GM23338 (cell line): ENCODE measurements at regions not wholly inside any gene's neighbourhood (a gene's known extent, or its start where the extent isn't known, plus 50 kb on each side); places are given as distances from the start of the nearest gene placed in this dataset.

Source experiments
- ATAC-seq: fragments of 200-7000 bp; cut with Tn5 transposase; 3 replicates; pipeline ENCODE4 v1.9.1; 2020
- DNase-seq: peaks from one replicate; pipeline ENCODE4 v3.0.0-alpha.2; 2015; ENCODE audit warnings: low spot score
- H2AFZ ChIP-seq: fragments of 200-600 bp; sonication (generic); 2 replicates; pipeline ENCODE4 v1.8.0; 2016; ENCODE audit warnings: antibody characterized with exemption, mild to moderate bottlenecking, moderate library complexity
- H3F3A ChIP-seq: fragments of 200-600 bp; sonication (generic); replicated peaks from 2 replicates; pipeline ENCODE4 v1.8.0; 2017; ENCODE audit warnings: antibody characterized with exemption, mixed run types, low read depth
- H3K27ac ChIP-seq: fragments of 200-600 bp; sonication (generic); 2 replicates; pipeline ENCODE4 v1.6.1; 2016; ENCODE audit warnings: low read depth
- H3K27me3 ChIP-seq: fragments of 200-600 bp; sonication (generic); 2 replicates; pipeline ENCODE4 v1.8.0; 2016; ENCODE audit warnings: mild to moderate bottlenecking, mixed run types, moderate library complexity; ENCODE audit not compliant: insufficient read depth
- H3K36me3 ChIP-seq: fragments of 200-600 bp; sonication (generic); 2 replicates; pipeline ENCODE4 v1.8.0; 2016; ENCODE audit warnings: mild to moderate bottlenecking; ENCODE audit not compliant: insufficient read depth
- H3K4me1 ChIP-seq: fragments of 200-600 bp; sonication (generic); 2 replicates; pipeline ENCODE4 v1.8.0; 2016; ENCODE audit warnings: mild to moderate bottlenecking, moderate library complexity; ENCODE audit not compliant: insufficient read depth
- H3K4me2 ChIP-seq: fragments of 200-600 bp; sonication (generic); 2 replicates; pipeline ENCODE4 v1.7.1; 2017; ENCODE audit warnings: mixed run types
- H3K4me3 ChIP-seq: fragments of 200-600 bp; sonication (generic); 2 replicates; pipeline ENCODE4 v1.6.1; 2016; ENCODE audit warnings: mixed run types
- H3K79me2 ChIP-seq: fragments of 200-600 bp; sonication (generic); replicated peaks from 2 replicates; pipeline ENCODE4 v1.8.0; 2017; ENCODE audit warnings: mild to moderate bottlenecking; ENCODE audit not compliant: insufficient read depth
- H3K9me2 ChIP-seq: fragments of 200-600 bp; sonication (generic); 2 replicates; pipeline ENCODE4 v1.8.0; 2017; ENCODE audit not compliant: insufficient read depth
- H4K20me1 ChIP-seq: fragments of 200-600 bp; sonication (generic); replicated peaks from 2 replicates; pipeline ENCODE4 v1.8.0; 2017; ENCODE audit warnings: mild to moderate bottlenecking; ENCODE audit not compliant: insufficient read depth
- H3K27ac Mint-ChIP-seq: 2 replicates; pipeline ENCODE4 v1.8.0; 2020; ENCODE audit warnings: inconsistent platforms, mild to moderate bottlenecking, moderate library complexity, mixed read lengths
- H3K27me3 Mint-ChIP-seq: 3 replicates; pipeline ENCODE4 v1.8.0; 2022; ENCODE audit warnings: low read depth, mild to moderate bottlenecking, moderate library complexity, mixed read lengths, inconsistent platforms; ENCODE audit not compliant: insufficient read depth, poor library complexity
- H3K36me3 Mint-ChIP-seq: 3 replicates; pipeline ENCODE4 v1.8.0; 2021; ENCODE audit warnings: low read depth, mild to moderate bottlenecking, inconsistent platforms, moderate library complexity, mixed read lengths
- H3K4me1 Mint-ChIP-seq: 3 replicates; pipeline ENCODE4 v1.8.0; 2020; ENCODE audit warnings: mild to moderate bottlenecking, inconsistent platforms, mixed read lengths
- H3K4me3 Mint-ChIP-seq: 3 replicates; pipeline ENCODE4 v1.8.0; 2021; ENCODE audit warnings: moderate library complexity, mild to moderate bottlenecking, inconsistent platforms, mixed read lengths
- H3K9me3 Mint-ChIP-seq: 3 replicates; pipeline ENCODE4 v1.8.0; 2020; ENCODE audit warnings: moderate library complexity, mild to moderate bottlenecking, inconsistent platforms, mixed read lengths
- CREB1 ChIP-seq: fragments of 250-450 bp; sonication (Bioruptor Pico); IDR thresholded peaks from 2 replicates; pipeline ENCODE4 v1.5.0; 2020; ENCODE audit warnings: low read depth, mild to moderate bottlenecking, moderate library complexity
- CTCF ChIP-seq, 2 experiments: fragments of 200-600 bp in 1 of 2; sonication (generic) in 1 of 2; conservative IDR thresholded peaks; 2 replicates each; pipeline versions ENCODE4 v1.5.1 to v1.6.1; 2016 to 2017; ENCODE audit warnings: antibody characterized with exemption in 2 of 2, low read depth in 2 of 2, mild to moderate bottlenecking in 2 of 2, moderate library complexity in 1 of 2
- ETS1 ChIP-seq: IDR thresholded peaks from 2 replicates; pipeline ENCODE4 v1.6.1; 2016; ENCODE audit warnings: antibody characterized with exemption
- EZH2 ChIP-seq: fragments of 200-600 bp; sonication (generic); IDR thresholded peaks from one replicate; pipeline ENCODE4 v1.8.0; 2017; ENCODE audit warnings: antibody characterized with exemption, mild to moderate bottlenecking, low read depth; ENCODE audit not compliant: unreplicated experiment
- EZH2phosphoT487 ChIP-seq: fragments of 200-600 bp; sonication (generic); IDR thresholded peaks from one replicate; pipeline ENCODE4 v1.8.1; 2018; ENCODE audit warnings: antibody characterized with exemption; ENCODE audit not compliant: unreplicated experiment
- JUNB ChIP-seq: IDR thresholded peaks from one replicate; pipeline ENCODE4 v1.6.1; 2016; ENCODE audit warnings: antibody characterized with exemption; ENCODE audit not compliant: unreplicated experiment
- POLR2AphosphoS5 ChIP-seq: IDR thresholded peaks from 2 replicates; pipeline ENCODE4 v1.6.1; 2016; ENCODE audit warnings: antibody characterized with exemption, low read depth
- REST ChIP-seq: IDR thresholded peaks from one replicate; pipeline ENCODE4 v1.6.1; 2018; ENCODE audit warnings: antibody characterized with exemption; ENCODE audit not compliant: unreplicated experiment
- STAT1 ChIP-seq: IDR thresholded peaks from one replicate; pipeline ENCODE4 v1.6.1; 2016; ENCODE audit warnings: antibody characterized with exemption; ENCODE audit not compliant: unreplicated experiment
- ZNF114 ChIP-seq: fragments of 250-450 bp; sonication (Bioruptor Pico); IDR thresholded peaks from 2 replicates; pipeline ENCODE4 v1.5.0; 2020; ENCODE audit warnings: mild to moderate bottlenecking, moderate library complexity
- ZNF331 ChIP-seq: fragments of 250-450 bp; sonication (Bioruptor Pico); IDR thresholded peaks from 2 replicates; pipeline ENCODE4 v1.5.0; 2020; ENCODE audit warnings: low read depth, mild to moderate bottlenecking, moderate library complexity

GRCh38 chr2:207473049-207473930, 56.5 kb upstream of the CREB1 start:
- Mint-ChIP-seq H3K36me3 (no peaks in the 10 kb centered on the region), H3K9me3 (no peaks in the 10 kb centered on the region), H3K27me3 (no peaks in the 10 kb centered on the region), H3K4me3 (no peak overlapping the region), H3K27ac (peak overlapping the region; percentile 89), H3K4me1 (peaks cover 39% of the 10 kb centered on the region)
- peak overlapping the region; percentile 50 for H3K4me2 ChIP-seq
- H3K4me1 ChIP-seq: peaks cover 23% of the 10 kb centered on the region
- no peaks in the 10 kb centered on the region for H3K27me3 ChIP-seq
- no peak overlapping the region for H3K27ac ChIP-seq
- ATAC-seq (peak; percentile 90), DNase-seq (peak; percentile 83)
- TF ChIP-seq CTCF (conservative IDR thresholded peaks at IDR 0.05; ENCODE audit: low read depth in 2 of 2): peak; percentile 88 to 93
- no peak for TF ChIP-seq REST
- no peaks in the 10 kb centered on the region for H3K9me2 ChIP-seq
- H4K20me1 ChIP-seq: no peaks in the 10 kb centered on the region
- no peaks in the 10 kb centered on the region for H3K79me2 ChIP-seq
- H3K36me3 ChIP-seq: no peaks in the 10 kb centered on the region
- peak overlapping the region; percentile 82 for H2AFZ ChIP-seq
- no peak overlapping the region for H3K4me3 ChIP-seq
- 0 out of 2 replicates have a peak, but pooled peaks cover 4% of the 10 kb centered on the region for H3F3A ChIP-seq

- no peaks in the 10 kb centered on the region for H3K27me3 Mint-ChIP-seq
- no peaks in the 10 kb centered on the region for H3K9me2 ChIP-seq
- no peak for DNase-seq
- H3K4me2 ChIP-seq: peak overlapping the region; percentile 18; the same call in 1 of the 2 replicates
- no peaks in the 10 kb centered on the region for H3K9me3 Mint-ChIP-seq
- no peak overlapping the region for H2AFZ ChIP-seq
- 0 out of 2 replicates have a peak, but pooled peaks cover 4% of the 10 kb centered on the region for H3F3A ChIP-seq
- H3K27ac ChIP-seq: no peak overlapping the region
- H3K4me1 ChIP-seq: peaks cover 23% of the 10 kb centered on the region
- H3K4me3 ChIP-seq: no peak overlapping the region
- H3K27ac Mint-ChIP-seq: peak overlapping the region; percentile 42; the same call in 1 of the 2 replicates
- no peaks in the 10 kb centered on the region for H3K79me2 ChIP-seq
- H3K4me3 Mint-ChIP-seq: no peak overlapping the region
- H3K27me3 ChIP-seq: no peaks in the 10 kb centered on the region
- H4K20me1 ChIP-seq: no peaks in the 10 kb centered on the region
- no peak for ATAC-seq
- peaks cover 44% of the 10 kb centered on the region for H3K4me1 Mint-ChIP-seq
- H3K36me3 Mint-ChIP-seq: no peaks in the 10 kb centered on the region
- no peaks in the 10 kb centered on the region for H3K36me3 ChIP-seq
- TF ChIP-seq EZH2phosphoT487 (no peak), EZH2 (no peak), CREB1 (CRISPR knock-in tag) (no peak), CTCF (conservative IDR thresholded peaks at IDR 0.05; ENCODE audit: low read depth in 2 of 2) (no peak), JUNB (no peak), ETS1 (no peak), ZNF114 (CRISPR knock-in tag) (no peak), STAT1 (no peak), REST (no peak), POLR2AphosphoS5 (no peak), ZNF331 (CRISPR knock-in tag) (no peak)
Measured at GRCh38 chr2:207473931-207474235, 55.9 kb upstream of the CREB1 start.
